ENCODE measurements at regions not wholly inside any gene's neighbourhood (a gene's known extent, or its start where the extent isn't known, plus 50 kb on each side); places are given as distances from the start of the nearest gene placed in this dataset.

DNA sequence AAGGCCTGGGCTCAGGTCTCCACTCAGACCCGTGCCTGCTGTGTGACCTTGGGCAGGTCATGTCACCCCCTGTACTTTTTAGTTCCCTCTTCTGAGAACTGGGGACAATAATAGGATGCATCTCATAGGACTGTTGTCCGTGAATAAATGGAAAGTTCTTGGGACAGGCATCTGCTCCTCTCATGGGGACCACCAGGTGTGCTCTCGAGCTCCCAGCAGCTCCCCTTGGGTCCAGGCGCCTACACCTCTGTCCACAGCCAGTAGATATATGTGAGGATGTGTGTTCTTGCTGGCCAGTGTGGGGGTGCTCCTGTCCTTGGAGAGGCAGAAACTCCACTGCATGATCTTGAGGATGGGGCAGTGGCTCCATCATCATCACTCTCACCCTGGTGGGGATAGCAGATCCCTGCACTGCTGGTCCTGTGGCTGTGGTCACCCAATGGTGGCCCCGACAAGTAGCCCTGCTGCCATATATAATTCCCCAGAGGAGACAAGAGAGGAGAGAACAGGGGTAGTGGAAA, 257.6 kb upstream of the TLE3 start:
- TF ChIP-seq, protein P1, sequence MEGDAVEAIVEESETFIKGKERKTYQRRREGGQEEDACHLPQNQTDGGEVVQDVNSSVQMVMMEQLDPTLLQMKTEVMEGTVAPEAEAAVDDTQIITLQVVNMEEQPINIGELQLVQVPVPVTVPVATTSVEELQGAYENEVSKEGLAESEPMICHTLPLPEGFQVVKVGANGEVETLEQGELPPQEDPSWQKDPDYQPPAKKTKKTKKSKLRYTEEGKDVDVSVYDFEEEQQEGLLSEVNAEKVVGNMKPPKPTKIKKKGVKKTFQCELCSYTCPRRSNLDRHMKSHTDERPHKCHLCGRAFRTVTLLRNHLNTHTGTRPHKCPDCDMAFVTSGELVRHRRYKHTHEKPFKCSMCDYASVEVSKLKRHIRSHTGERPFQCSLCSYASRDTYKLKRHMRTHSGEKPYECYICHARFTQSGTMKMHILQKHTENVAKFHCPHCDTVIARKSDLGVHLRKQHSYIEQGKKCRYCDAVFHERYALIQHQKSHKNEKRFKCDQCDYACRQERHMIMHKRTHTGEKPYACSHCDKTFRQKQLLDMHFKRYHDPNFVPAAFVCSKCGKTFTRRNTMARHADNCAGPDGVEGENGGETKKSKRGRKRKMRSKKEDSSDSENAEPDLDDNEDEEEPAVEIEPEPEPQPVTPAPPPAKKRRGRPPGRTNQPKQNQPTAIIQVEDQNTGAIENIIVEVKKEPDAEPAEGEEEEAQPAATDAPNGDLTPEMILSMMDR (IDR thresholded peaks at IDR 0.05; ENCODE audit: poor library complexity) = no peak
- no peak for TF ChIP-seq EZH2 (IDR thresholded peaks at IDR 0.05; ENCODE audit: borderline replicate concordance)
- TF ChIP-seq EZH2phosphoT487 (IDR thresholded peaks at IDR 0.05; ENCODE audit: low read depth, severe bottlenecking, unreplicated experiment) = no peak

Data from hepatocyte (in vitro differentiated cells).